ENCODE measurements at regions not wholly inside any gene's neighbourhood (a gene's known extent, or its start where the extent isn't known, plus 50 kb on each side); places are given as distances from the start of the nearest gene placed in this dataset.
A peak's percentile ranks its signal among the peaks of the same experiment; 100 is the strongest.
"Not testable (repeated sequence)": the region's sequence is repeated elsewhere in the genome, so short reads cannot be mapped to it uniquely, and the experiment has no call there.

GRCh38 chr1:109846162-109846561 lies 64.5 kb upstream of the CSF1 start:
- TF ChIP-seq CTCF (conservative IDR thresholded peaks at IDR 0.05; ENCODE audit: control insufficient read depth, insufficient read depth, low read depth, low read length), result no peak

GRCh38 chr1:109845658-109846057 lies 65.0 kb upstream of the CSF1 start:
- TF ChIP-seq CTCF (conservative IDR thresholded peaks at IDR 0.05; ENCODE audit: control insufficient read depth, insufficient read depth, low read depth, low read length), result no peak
- no peak for DNase-seq (ENCODE audit: low read depth)
- H3K4me3 ChIP-seq (ENCODE audit: control insufficient read depth, low read depth, low read length), result no peak overlapping the region

More at GRCh38 chr1:109846162-109846561, 64.5 kb upstream of the CSF1 start:
- no peak overlapping the region for H3K4me3 ChIP-seq (ENCODE audit: control insufficient read depth, low read depth, low read length)
- DNase-seq (ENCODE audit: low read depth), result no peak

GRCh38 chr1:109844609-109845008 lies 66.0 kb upstream of the CSF1 start:
- TF ChIP-seq CTCF (conservative IDR thresholded peaks at IDR 0.05; ENCODE audit: control insufficient read depth, insufficient read depth, low read depth, low read length), result no peak
- H3K4me3 ChIP-seq (ENCODE audit: control insufficient read depth, low read depth, low read length), result no peak overlapping the region
- DNase-seq (ENCODE audit: low read depth), result no peak

- TF ChIP-seq CTCF (conservative IDR thresholded peaks at IDR 0.05; ENCODE audit: control insufficient read depth, insufficient read depth, low read depth, low read length), result no peak
- no peak for DNase-seq (ENCODE audit: low read depth)
- no peak overlapping the region for H3K4me3 ChIP-seq (ENCODE audit: control insufficient read depth, low read depth, low read length)
These were observed 70.5 kb upstream of the CSF1 start for GRCh38 chr1:109840011-109840629.

- peak; percentile 46 for DNase-seq (ENCODE audit: low read depth)
These were observed 71.4 kb upstream of the CSF1 start for GRCh38 chr1:109839276-109839675.

GRCh38 chr1:109838838-109839240 lies 71.8 kb upstream of the CSF1 start:
- peak; percentile 75 for DNase-seq (ENCODE audit: low read depth)
- H3K4me3 ChIP-seq (ENCODE audit: control insufficient read depth, low read depth, low read length), result no peak overlapping the region
- TF ChIP-seq CTCF (conservative IDR thresholded peaks at IDR 0.05; ENCODE audit: control insufficient read depth, insufficient read depth, low read depth, low read length), result peak; percentile 34

More at GRCh38 chr1:109839276-109839675, 71.4 kb upstream of the CSF1 start:
- not testable (repeated sequence) for H3K4me3 ChIP-seq (ENCODE audit: control insufficient read depth, low read depth, low read length)

GRCh38 chr1:109837852-109838570 lies 72.6 kb upstream of the CSF1 start:
- no peak for DNase-seq (ENCODE audit: low read depth)
- H3K4me3 ChIP-seq (ENCODE audit: control insufficient read depth, low read depth, low read length), result no peak overlapping the region
- no peak for TF ChIP-seq CTCF (conservative IDR thresholded peaks at IDR 0.05; ENCODE audit: control insufficient read depth, insufficient read depth, low read depth, low read length)

- H3K4me3 ChIP-seq (ENCODE audit: control insufficient read depth, low read depth, low read length); DNase-seq (ENCODE audit: low read depth): not testable (repeated sequence)
These were observed 71.9 kb upstream of the EPS8L3 start for GRCh38 chr1:109835645-109836044.
